Upper lobe of left lung (tissue), 4 donors: ENCODE measurements at regions not wholly inside any gene's neighbourhood (a gene's known extent, or its start where the extent isn't known, plus 50 kb on each side); places are given as distances from the start of the nearest gene placed in this dataset.

Experiments used
- CTCF ChIP-seq, 6 experiments: fragments of 450-650 bp in 4 of 6; fragments of 200-600 bp in 2 of 6; sonication (generic) in 2 of 6; IDR thresholded peaks; one replicate each; pipeline ENCODE4 v1.5.1; 2016 to 2019; ENCODE audit warnings: antibody characterized with exemption in 6 of 6
- POLR2AphosphoS5 ChIP-seq, 2 donors: sonication (generic); formaldehyde crosslinking; IDR thresholded peaks; one replicate each; pipeline ENCODE4 v1.5.1; 2017; ENCODE audit warnings: antibody characterized with exemption in 2 of 2

- no peak for TF ChIP-seq CTCF (IDR thresholded peaks at IDR 0.05)
- TF ChIP-seq POLR2AphosphoS5 (IDR thresholded peaks at IDR 0.05), result no peak
These were observed 294.2 kb upstream of the CT83 start for GRCh38 chrX:116756958-116757357.
